ENCODE measurements at regions not wholly inside any gene's neighbourhood (a gene's known extent, or its start where the extent isn't known, plus 50 kb on each side); places are given as distances from the start of the nearest gene placed in this dataset.
A peak's percentile ranks its signal among the peaks of the same experiment; 100 is the strongest.

GRCh38 chr12:90576707-90577106 is 378.3 kb downstream of the CCER1 start:
- Histone ChIP-seq H2AFZ (ENCODE audit: low read length) (no peak overlapping the region), H3K27ac (ENCODE audit: insufficient read depth, low read length) (no peak overlapping the region), H4K20me1 (ENCODE audit: control insufficient read depth, extremely low read depth, insufficient read depth, low read length) (no peaks in the 10 kb centered on the region), H3K79me2 (ENCODE audit: control insufficient read depth, insufficient read depth, low read length) (no peaks in the 10 kb centered on the region), H3K4me1 (ENCODE audit: control insufficient read depth, extremely low read depth, insufficient read depth, low read length) (no peaks in the 10 kb centered on the region), H3K4me2 (ENCODE audit: extremely low read depth, insufficient read depth, low read length) (no peak overlapping the region), H3K4me3 (replicated peaks in 1 of 4; ENCODE audit: control extremely low read depth in 1 of 4, insufficient read depth in 1 of 4, low read depth in 3 of 4, low read length in 4 of 4) (no peak overlapping the region), H3K36me3 (ENCODE audit: control insufficient read depth, insufficient read depth, low read length) (no peaks in the 10 kb centered on the region), H3K9me3 (ENCODE audit: control insufficient read depth, insufficient read depth, low read depth, low read length) (no peaks in the 10 kb centered on the region), H3K9ac (ENCODE audit: insufficient read depth, low read length) (no peak overlapping the region), H3K27me3 (ENCODE audit: control insufficient read depth, insufficient read depth, low read length) (no peaks in the 10 kb centered on the region)
- TF ChIP-seq EZH2 (IDR thresholded peaks at IDR 0.05; ENCODE audit: low read length, missing control alignments) (no peak), CTCF (conservative IDR thresholded peaks at IDR 0.05 in 1 of 2, IDR thresholded peaks at IDR 0.05 in 1 of 2; ENCODE audit: low read depth in 1 of 2, low read length in 2 of 2) (no peak)
- peak in 1 of 2 donors; percentile 4 for DNase-seq (ENCODE audit: low read depth in 2 of 2)

GRCh38 chr12:90575995-90576394 is 379.0 kb downstream of the CCER1 start:
- H3K9ac ChIP-seq (ENCODE audit: insufficient read depth, low read length), result no peak overlapping the region
- no peak overlapping the region for H3K4me3 ChIP-seq (replicated peaks in 1 of 4; ENCODE audit: control extremely low read depth in 1 of 4, insufficient read depth in 1 of 4, low read depth in 3 of 4, low read length in 4 of 4)
- no peaks in the 10 kb centered on the region for H3K79me2 ChIP-seq (ENCODE audit: control insufficient read depth, insufficient read depth, low read length)
- no peaks in the 10 kb centered on the region for H3K9me3 ChIP-seq (ENCODE audit: control insufficient read depth, insufficient read depth, low read depth, low read length)
- no peaks in the 10 kb centered on the region for H4K20me1 ChIP-seq (ENCODE audit: control insufficient read depth, extremely low read depth, insufficient read depth, low read length)
- no peaks in the 10 kb centered on the region for H3K36me3 ChIP-seq (ENCODE audit: control insufficient read depth, insufficient read depth, low read length)
- no peak overlapping the region for H2AFZ ChIP-seq (ENCODE audit: low read length)
- H3K4me2 ChIP-seq (ENCODE audit: extremely low read depth, insufficient read depth, low read length), result no peak overlapping the region
- H3K27me3 ChIP-seq (ENCODE audit: control insufficient read depth, insufficient read depth, low read length), result no peaks in the 10 kb centered on the region
- TF ChIP-seq EZH2 (IDR thresholded peaks at IDR 0.05; ENCODE audit: low read length, missing control alignments), result no peak
- TF ChIP-seq CTCF (conservative IDR thresholded peaks at IDR 0.05 in 1 of 2, IDR thresholded peaks at IDR 0.05 in 1 of 2; ENCODE audit: low read depth in 1 of 2, low read length in 2 of 2), result no peak
- no peak overlapping the region for H3K27ac ChIP-seq (ENCODE audit: insufficient read depth, low read length)
- H3K4me1 ChIP-seq (ENCODE audit: control insufficient read depth, extremely low read depth, insufficient read depth, low read length), result no peaks in the 10 kb centered on the region
- no peak for DNase-seq (ENCODE audit: low read depth in 2 of 2)

- no peak for DNase-seq (ENCODE audit: low read depth in 2 of 2)
- TF ChIP-seq CTCF (conservative IDR thresholded peaks at IDR 0.05 in 1 of 2, IDR thresholded peaks at IDR 0.05 in 1 of 2; ENCODE audit: low read depth in 1 of 2, low read length in 2 of 2), result no peak
- no peak for TF ChIP-seq EZH2 (IDR thresholded peaks at IDR 0.05; ENCODE audit: low read length, missing control alignments)
- Histone ChIP-seq H3K9ac (ENCODE audit: insufficient read depth, low read length) (no peak overlapping the region), H3K9me3 (ENCODE audit: control insufficient read depth, insufficient read depth, low read depth, low read length) (no peaks in the 10 kb centered on the region), H3K27ac (ENCODE audit: insufficient read depth, low read length) (no peak overlapping the region), H3K4me1 (ENCODE audit: control insufficient read depth, extremely low read depth, insufficient read depth, low read length) (no peaks in the 10 kb centered on the region), H3K79me2 (ENCODE audit: control insufficient read depth, insufficient read depth, low read length) (no peaks in the 10 kb centered on the region), H3K36me3 (ENCODE audit: control insufficient read depth, insufficient read depth, low read length) (no peaks in the 10 kb centered on the region), H3K4me3 (replicated peaks in 1 of 4; ENCODE audit: control extremely low read depth in 1 of 4, insufficient read depth in 1 of 4, low read depth in 3 of 4, low read length in 4 of 4) (no peak overlapping the region), H4K20me1 (ENCODE audit: control insufficient read depth, extremely low read depth, insufficient read depth, low read length) (no peaks in the 10 kb centered on the region), H2AFZ (ENCODE audit: low read length) (no peak overlapping the region), H3K4me2 (ENCODE audit: extremely low read depth, insufficient read depth, low read length) (no peak overlapping the region), H3K27me3 (ENCODE audit: control insufficient read depth, insufficient read depth, low read length) (no peaks in the 10 kb centered on the region)
Observed at GRCh38 chr12:90574676-90575075, 380.3 kb downstream of the CCER1 start.
